GM12878 (cell line): ENCODE measurements at regions not wholly inside any gene's neighbourhood (a gene's known extent, or its start where the extent isn't known, plus 50 kb on each side); places are given as distances from the start of the nearest gene placed in this dataset.

ENCODE experiments used
- ATAC-seq: fragments of 200-7000 bp; cut with Tn5 transposase; 3 replicates; pipeline ENCODE4 v1.9.1; 2020; ENCODE audit warnings: mild to moderate bottlenecking, moderate library complexity
- BruUV-seq: library from RNA; stranded (reverse); fragments of 400-500 nt; replicated peaks from 2 replicates; lab custom pipeline; 2021; lab: Mats Ljungman, UMichigan
- CTCF ChIA-PET: fragments of 300-600 bp; sonication (Branson Sonifier 250); formaldehyde crosslinking; extraction: SDS; loops from one replicate; lab custom pipeline; 2021; ENCODE audit warnings: inconsistent platforms; lab: Yijun Ruan, JAX
- POLR2A ChIA-PET: fragments of 350-600 bp; formaldehyde crosslinking; extraction: SDS; loops from one replicate; lab custom pipeline; 2021; ENCODE audit warnings: inconsistent platforms; lab: Charles Lee
- RAD21 ChIA-PET: fragments of 300-600 bp; sonication (Branson Sonifier 250); formaldehyde crosslinking; loops from one replicate; lab custom pipeline; 2023; ENCODE audit warnings: antibody characterized with exemption; ENCODE audit not compliant: unreplicated experiment; lab: Charles Lee
- SMC1A ChIA-PET: fragments of 300-600 bp; sonication (Branson Sonifier 250); formaldehyde crosslinking; loops from one replicate; lab custom pipeline; 2023; ENCODE audit not compliant: unreplicated experiment, uncharacterized antibody; lab: Charles Lee
- DNase-seq: peaks from one replicate; pipeline ENCODE4 v3.0.0-alpha.2; 2011; ENCODE audit warnings: low read depth, low spot score
- FAIRE-seq: peaks from 3 replicates; lab custom pipeline; 2011; peaks lifted over from hg19 to GRCh38; lab: Jason Lieb, UNC
- H2AFZ ChIP-seq: 2 replicates; pipeline ENCODE4 v1.6.0; 2011; ENCODE audit warnings: low read depth, low read length, control low read depth; ENCODE audit not compliant: control insufficient read depth
- H3K27ac ChIP-seq: 2 replicates; pipeline ENCODE4 v1.5.1; 2011; ENCODE audit warnings: control low read depth; ENCODE audit not compliant: control insufficient read depth, insufficient read depth
- H3K27me3 ChIP-seq, 2 experiments: replicated peaks in 1 of 2; 2 replicates each; pipeline versions ENCODE4 v1.6.0 to v1.6.1; 2011; ENCODE audit warnings: low read length in 1 of 2; ENCODE audit not compliant: control insufficient read depth in 2 of 2, insufficient read depth in 2 of 2
- H3K36me3 ChIP-seq, 2 experiments: 2 replicates each; pipeline ENCODE4 v1.5.1; 2011; ENCODE audit warnings: low read length in 1 of 2; ENCODE audit not compliant: control insufficient read depth in 2 of 2, insufficient read depth in 2 of 2
- H3K4me1 ChIP-seq: 2 replicates; pipeline ENCODE4 v1.6.1; 2011; ENCODE audit warnings: mild to moderate bottlenecking, low read length, moderate library complexity, mixed read lengths; ENCODE audit not compliant: control insufficient read depth, insufficient read depth
- H3K4me2 ChIP-seq: 2 replicates; pipeline ENCODE4 v1.6.0; 2011; ENCODE audit warnings: control low read depth; ENCODE audit not compliant: control insufficient read depth, insufficient read depth
- H3K4me3 ChIP-seq: fragments of 200-600 bp; sonication (generic); 2 replicates; pipeline ENCODE4 v1.5.1; 2016
- H3K79me2 ChIP-seq: 2 replicates; pipeline ENCODE4 v1.6.0; 2011; ENCODE audit warnings: low read length; ENCODE audit not compliant: control insufficient read depth, insufficient read depth
- H3K9ac ChIP-seq: 2 replicates; pipeline ENCODE4 v1.8.0; 2011; ENCODE audit warnings: low read length, control low read depth, mixed read lengths; ENCODE audit not compliant: control insufficient read depth, insufficient read depth
- H3K9me3 ChIP-seq: replicated peaks from 3 replicates; pipeline ENCODE4 v1.5.1; 2011; ENCODE audit warnings: mild to moderate bottlenecking, low read length; ENCODE audit not compliant: control insufficient read depth, insufficient read depth
- H4K20me1 ChIP-seq: 2 replicates; pipeline ENCODE4 v1.6.0; 2011; ENCODE audit not compliant: control insufficient read depth, insufficient read depth
- BCL3 ChIP-seq: IDR thresholded peaks from 2 replicates; pipeline ENCODE4 v1.6.1; 2011; ENCODE audit warnings: borderline replicate concordance, low read depth, mild to moderate bottlenecking, moderate library complexity, low read length; ENCODE audit not compliant: insufficient read depth, poor library complexity, severe bottlenecking
- IKZF1 ChIP-seq: fragments of 450-650 bp; conservative IDR thresholded peaks from 2 replicates; pipeline ENCODE4 v1.6.1; 2017; ENCODE audit warnings: antibody characterized with exemption, mild to moderate bottlenecking
- MXI1 ChIP-seq: fragments of 150-350 bp; IDR thresholded peaks from 2 replicates; pipeline ENCODE4 v1.6.1; 2011; ENCODE audit warnings: low read depth, mild to moderate bottlenecking, inconsistent platforms, low read length, improper control_type of control experiment
- NFYA ChIP-seq: IDR thresholded peaks from 2 replicates; pipeline ENCODE4 v1.6.1; 2011; ENCODE audit warnings: low read depth, mild to moderate bottlenecking, low read length, improper control_type of control experiment, borderline replicate concordance
- STAT3 ChIP-seq: IDR thresholded peaks from 2 replicates; pipeline ENCODE4 v1.6.1; 2011; ENCODE audit warnings: low read depth, low read length, improper control_type of control experiment
- WGBS: methylation state at CpG from one replicate; pipeline ENCODE4 v1.1.6; 2016; ENCODE audit warnings: low lambda C conversion rate; ENCODE audit not compliant: insufficient replicate concordance, insufficient coverage; ENCODE audit errors: missing lambda C conversion rate; 5-methylcytosine and 5-hydroxymethylcytosine counted together
- in situ Hi-C: fragments of 300-500 bp; cut with MboI; formaldehyde crosslinking; loops from 9 replicates; pipeline ENCODE4 v1.14.3; 2018; ENCODE audit warnings: mixed read lengths
- intact Hi-C: fragments of 100-400 bp; cut with micrococcal nuclease; formaldehyde crosslinking; loops from one replicate; pipeline ENCODE4 v1.14.2; 2022; ENCODE audit not compliant: unreplicated experiment
- TF ChIP-seq, protein P1 (sequence below): fragments of 450-650 bp; IDR thresholded peaks from 2 replicates; pipeline ENCODE4 v1.6.1; 2017; ENCODE audit warnings: mild to moderate bottlenecking
- TF ChIP-seq, protein P2 (sequence below): IDR thresholded peaks from 2 replicates; pipeline ENCODE4 v1.6.1; 2012; ENCODE audit warnings: low read depth, low read length, improper control_type of control experiment
- TF ChIP-seq, protein P3 (sequence below): fragments of 450-650 bp; formaldehyde crosslinking; IDR thresholded peaks from 2 replicates; pipeline ENCODE4 v1.5.0; 2022; ENCODE audit warnings: mild to moderate bottlenecking, missing genetic modification characterization

- no peaks in the 10 kb centered on the region for H3K9me3 ChIP-seq
- in situ Hi-C loops (no loop called here), intact Hi-C loops (no loop called here)
- H4K20me1 ChIP-seq: no peaks in the 10 kb centered on the region
- WGBS: 24% methylated on average over 12 of the region's 12 CpGs
- RAD21 ChIA-PET: no interaction called here
- POLR2A ChIA-PET: no interaction called here
- no peak overlapping the region for H3K27ac ChIP-seq
- CTCF ChIA-PET: no interaction called here
- H2AFZ ChIP-seq: no peak overlapping the region
- H3K79me2 ChIP-seq: no peaks in the 10 kb centered on the region
- H3K4me2 ChIP-seq: no peak overlapping the region
- DNase-seq (no peak), FAIRE-seq (no peak), ATAC-seq (no peak)
- SMC1A ChIA-PET: no interaction called here
- no TSS peak for BruUV-seq
- H3K27me3 ChIP-seq: no peaks in the 10 kb centered on the region; a peak in 1 of 4 replicates
- H3K36me3 ChIP-seq: no peaks in the 10 kb centered on the region
- no peak overlapping the region for H3K9ac ChIP-seq
- H3K4me3 ChIP-seq: no peak overlapping the region
- TF ChIP-seq IKZF1: no peak
- TF ChIP-seq, protein P1, sequence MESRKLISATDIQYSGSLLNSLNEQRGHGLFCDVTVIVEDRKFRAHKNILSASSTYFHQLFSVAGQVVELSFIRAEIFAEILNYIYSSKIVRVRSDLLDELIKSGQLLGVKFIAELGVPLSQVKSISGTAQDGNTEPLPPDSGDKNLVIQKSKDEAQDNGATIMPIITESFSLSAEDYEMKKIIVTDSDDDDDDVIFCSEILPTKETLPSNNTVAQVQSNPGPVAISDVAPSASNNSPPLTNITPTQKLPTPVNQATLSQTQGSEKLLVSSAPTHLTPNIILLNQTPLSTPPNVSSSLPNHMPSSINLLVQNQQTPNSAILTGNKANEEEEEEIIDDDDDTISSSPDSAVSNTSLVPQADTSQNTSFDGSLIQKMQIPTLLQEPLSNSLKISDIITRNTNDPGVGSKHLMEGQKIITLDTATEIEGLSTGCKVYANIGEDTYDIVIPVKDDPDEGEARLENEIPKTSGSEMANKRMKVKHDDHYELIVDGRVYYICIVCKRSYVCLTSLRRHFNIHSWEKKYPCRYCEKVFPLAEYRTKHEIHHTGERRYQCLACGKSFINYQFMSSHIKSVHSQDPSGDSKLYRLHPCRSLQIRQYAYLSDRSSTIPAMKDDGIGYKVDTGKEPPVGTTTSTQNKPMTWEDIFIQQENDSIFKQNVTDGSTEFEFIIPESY: no peak
- TF ChIP-seq NFYA: no peak
- TF ChIP-seq, protein P2, sequence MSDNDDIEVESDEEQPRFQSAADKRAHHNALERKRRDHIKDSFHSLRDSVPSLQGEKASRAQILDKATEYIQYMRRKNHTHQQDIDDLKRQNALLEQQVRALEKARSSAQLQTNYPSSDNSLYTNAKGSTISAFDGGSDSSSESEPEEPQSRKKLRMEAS: no peak
- TF ChIP-seq BCL3: no peak
- TF ChIP-seq, protein P3, sequence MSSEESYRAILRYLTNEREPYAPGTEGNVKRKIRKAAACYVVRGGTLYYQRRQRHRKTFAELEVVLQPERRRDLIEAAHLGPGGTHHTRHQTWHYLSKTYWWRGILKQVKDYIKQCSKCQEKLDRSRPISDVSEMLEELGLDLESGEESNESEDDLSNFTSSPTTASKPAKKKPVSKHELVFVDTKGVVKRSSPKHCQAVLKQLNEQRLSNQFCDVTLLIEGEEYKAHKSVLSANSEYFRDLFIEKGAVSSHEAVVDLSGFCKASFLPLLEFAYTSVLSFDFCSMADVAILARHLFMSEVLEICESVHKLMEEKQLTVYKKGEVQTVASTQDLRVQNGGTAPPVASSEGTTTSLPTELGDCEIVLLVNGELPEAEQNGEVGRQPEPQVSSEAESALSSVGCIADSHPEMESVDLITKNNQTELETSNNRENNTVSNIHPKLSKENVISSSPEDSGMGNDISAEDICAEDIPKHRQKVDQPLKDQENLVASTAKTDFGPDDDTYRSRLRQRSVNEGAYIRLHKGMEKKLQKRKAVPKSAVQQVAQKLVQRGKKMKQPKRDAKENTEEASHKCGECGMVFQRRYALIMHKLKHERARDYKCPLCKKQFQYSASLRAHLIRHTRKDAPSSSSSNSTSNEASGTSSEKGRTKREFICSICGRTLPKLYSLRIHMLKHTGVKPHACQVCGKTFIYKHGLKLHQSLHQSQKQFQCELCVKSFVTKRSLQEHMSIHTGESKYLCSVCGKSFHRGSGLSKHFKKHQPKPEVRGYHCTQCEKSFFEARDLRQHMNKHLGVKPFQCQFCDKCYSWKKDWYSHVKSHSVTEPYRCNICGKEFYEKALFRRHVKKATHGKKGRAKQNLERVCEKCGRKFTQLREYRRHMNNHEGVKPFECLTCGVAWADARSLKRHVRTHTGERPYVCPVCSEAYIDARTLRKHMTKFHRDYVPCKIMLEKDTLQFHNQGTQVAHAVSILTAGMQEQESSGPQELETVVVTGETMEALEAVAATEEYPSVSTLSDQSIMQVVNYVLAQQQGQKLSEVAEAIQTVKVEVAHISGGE (CRISPR knock-in tag): no peak
- no peak for TF ChIP-seq MXI1
- no peak for TF ChIP-seq STAT3
- H3K4me1 ChIP-seq: no peaks in the 10 kb centered on the region
Observed at GRCh38 chr5:38051711-38052511, 206.4 kb upstream of the EGFLAM start.
